ENCODE measurements at regions not wholly inside any gene's neighbourhood (a gene's known extent, or its start where the extent isn't known, plus 50 kb on each side); places are given as distances from the start of the nearest gene placed in this dataset.

- TF ChIP-seq ZBTB4 (CRISPR knock-in tag; IDR thresholded peaks at IDR 0.05) = no peak
Measured at GRCh38 chr5:67511911-67512310, 315.3 kb upstream of the CD180 start (continued).

GRCh38 chr5:67510204-67510603, 313.6 kb upstream of the CD180 start:
- POLR2A ChIA-PET = no interaction called here
- Histone ChIP-seq H3K27ac (ENCODE audit: control insufficient read depth, insufficient read depth) (no peak overlapping the region), H3K4me2 (ENCODE audit: control insufficient read depth, insufficient read depth) (no peak overlapping the region), H3K36me3 (ENCODE audit: control insufficient read depth in 2 of 2, insufficient read depth in 2 of 2, low read length in 1 of 2) (no peaks in the 10 kb centered on the region), H3K9ac (ENCODE audit: control insufficient read depth, insufficient read depth, low read length) (no peak overlapping the region), H3K4me1 (ENCODE audit: control insufficient read depth, insufficient read depth, low read length) (no peaks in the 10 kb centered on the region), H4K20me1 (ENCODE audit: control insufficient read depth, insufficient read depth) (no peaks in the 10 kb centered on the region), H3K79me2 (ENCODE audit: control insufficient read depth, insufficient read depth, low read length) (no peaks in the 10 kb centered on the region), H3K4me3 (no peak overlapping the region), H3K27me3 (replicated peaks in 1 of 2; ENCODE audit: control insufficient read depth in 2 of 2, insufficient read depth in 2 of 2, low read length in 1 of 2) (no peaks in the 10 kb centered on the region), H2AFZ (ENCODE audit: control insufficient read depth, low read depth, low read length) (no peak overlapping the region), H3K9me3 (replicated peaks; ENCODE audit: control insufficient read depth, insufficient read depth, low read length) (no peaks in the 10 kb centered on the region)
- BruUV-seq (replicated peaks) = no TSS peak
- FAIRE-seq (no peak), ATAC-seq (no peak), DNase-seq (ENCODE audit: low read depth, low spot score) (no peak)
- RAD21 ChIA-PET (ENCODE audit: unreplicated experiment) = no interaction called here
- in situ Hi-C loops (cut with MboI) (no loop called here), intact Hi-C loops (cut with micrococcal nuclease; ENCODE audit: unreplicated experiment) (no loop called here)
- SMC1A ChIA-PET (ENCODE audit: uncharacterized antibody, unreplicated experiment) = interaction anchor here (0.6 kb wide), 1 partner anchor 241 kb away, joined by 3 read pairs; no protein-coding TSS in a partner anchor
- CTCF ChIA-PET = no interaction called here
- TF ChIP-seq IRF3 (IDR thresholded peaks at IDR 0.05) = no peak
- no peak for TF ChIP-seq EED (IDR thresholded peaks at IDR 0.05; ENCODE audit: low read depth)
- no peak for TF ChIP-seq SMAD1 (IDR thresholded peaks at IDR 0.05; ENCODE audit: low read depth, partially characterized antibody)
- no peak for TF ChIP-seq ZNF622 (IDR thresholded peaks at IDR 0.05)
- no peak for TF ChIP-seq NKRF (conservative IDR thresholded peaks at IDR 0.05)
- TF ChIP-seq RFX5 (IDR thresholded peaks at IDR 0.05; ENCODE audit: low read depth, low read length) = no peak
- no peak for TF ChIP-seq POU2F2 (IDR thresholded peaks at IDR 0.05; ENCODE audit: borderline replicate concordance, low read depth, low read length)
